ENCODE measurements at regions not wholly inside any gene's neighbourhood (a gene's known extent, or its start where the extent isn't known, plus 50 kb on each side); places are given as distances from the start of the nearest gene placed in this dataset.
"Not testable (repeated sequence)": the region's sequence is repeated elsewhere in the genome, so short reads cannot be mapped to it uniquely, and the experiment has no call there.

DNA sequence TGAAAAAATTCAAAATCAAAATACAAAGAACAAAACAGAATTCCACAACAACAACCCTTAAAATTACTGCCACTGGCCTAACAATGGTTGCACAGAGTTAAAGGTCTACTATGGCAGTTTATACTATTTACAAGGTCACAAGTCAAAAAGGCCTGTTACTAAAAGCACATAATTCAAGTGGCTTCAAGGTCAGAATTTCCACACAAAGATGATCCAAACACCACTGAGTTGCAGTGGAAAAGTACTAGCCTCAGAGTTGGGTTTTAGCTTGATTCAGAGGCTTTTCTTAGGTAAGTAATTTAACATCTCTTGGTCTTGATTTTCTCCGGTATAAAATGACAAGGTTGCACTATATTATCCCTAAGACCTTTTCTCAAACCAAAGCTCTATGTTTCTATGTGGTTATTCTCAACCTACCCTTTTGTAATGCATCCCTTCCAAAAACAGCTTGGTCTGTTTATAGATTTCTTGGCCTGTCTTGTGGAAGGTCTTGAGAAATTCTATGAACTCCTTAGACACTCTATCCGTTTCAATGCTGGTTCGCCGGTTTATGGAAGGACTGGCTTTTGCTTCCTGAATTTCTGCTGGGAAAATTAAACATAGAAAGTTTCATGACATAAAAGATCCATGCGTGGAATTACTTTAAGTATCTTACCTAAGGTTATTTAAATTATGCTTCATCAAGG lies 69.5 kb downstream of the MDH2 start:
- not testable (repeated sequence) for H3K4me3 ChIP-seq (ENCODE audit: low read depth, low read length); DNase-seq (ENCODE audit: low read depth)

DNA sequence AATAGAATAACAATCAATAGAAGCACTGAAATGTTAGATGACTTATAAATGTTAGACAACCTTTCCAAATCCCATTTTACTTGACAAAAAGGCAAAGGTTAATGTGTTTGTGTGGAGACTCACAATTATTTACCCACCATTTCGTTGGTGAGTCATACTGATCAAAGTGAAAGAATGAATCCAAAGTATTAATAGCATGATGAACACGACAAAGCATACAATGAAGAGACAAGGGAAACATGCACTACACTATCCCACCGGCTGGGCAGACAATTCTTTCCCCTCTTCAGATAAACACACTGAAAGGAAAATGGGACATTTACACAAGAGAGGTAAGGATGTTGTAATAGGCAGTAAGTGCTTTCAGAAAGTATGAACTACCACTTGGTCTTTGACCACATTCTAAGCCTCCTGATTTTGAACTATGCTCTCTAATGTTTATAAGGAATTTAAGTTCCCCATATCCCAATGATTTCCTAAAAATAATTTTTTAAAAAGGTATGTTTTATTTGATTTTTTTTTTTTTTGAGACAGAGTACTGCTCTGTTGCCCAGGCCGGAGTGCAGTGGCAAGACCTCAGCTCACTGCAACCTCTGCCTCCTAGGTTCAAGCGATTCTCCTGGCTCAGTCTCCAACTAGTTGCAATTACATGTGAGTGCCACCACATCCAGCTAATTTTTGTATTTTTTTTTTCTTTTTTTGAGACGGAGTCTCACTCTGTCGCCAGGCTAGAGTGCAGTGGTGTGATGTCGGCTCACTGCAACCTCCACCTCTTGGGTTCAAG lies 70.5 kb downstream of the MDH2 start:
- not testable (repeated sequence) for H3K4me3 ChIP-seq (ENCODE audit: low read depth, low read length)
- peak; percentile 44 for DNase-seq (ENCODE audit: low read depth)

- H3K4me3 ChIP-seq (ENCODE audit: low read depth, low read length) = no peak overlapping the region
- no peak for DNase-seq (ENCODE audit: low read depth)
- TF ChIP-seq, protein P1, sequence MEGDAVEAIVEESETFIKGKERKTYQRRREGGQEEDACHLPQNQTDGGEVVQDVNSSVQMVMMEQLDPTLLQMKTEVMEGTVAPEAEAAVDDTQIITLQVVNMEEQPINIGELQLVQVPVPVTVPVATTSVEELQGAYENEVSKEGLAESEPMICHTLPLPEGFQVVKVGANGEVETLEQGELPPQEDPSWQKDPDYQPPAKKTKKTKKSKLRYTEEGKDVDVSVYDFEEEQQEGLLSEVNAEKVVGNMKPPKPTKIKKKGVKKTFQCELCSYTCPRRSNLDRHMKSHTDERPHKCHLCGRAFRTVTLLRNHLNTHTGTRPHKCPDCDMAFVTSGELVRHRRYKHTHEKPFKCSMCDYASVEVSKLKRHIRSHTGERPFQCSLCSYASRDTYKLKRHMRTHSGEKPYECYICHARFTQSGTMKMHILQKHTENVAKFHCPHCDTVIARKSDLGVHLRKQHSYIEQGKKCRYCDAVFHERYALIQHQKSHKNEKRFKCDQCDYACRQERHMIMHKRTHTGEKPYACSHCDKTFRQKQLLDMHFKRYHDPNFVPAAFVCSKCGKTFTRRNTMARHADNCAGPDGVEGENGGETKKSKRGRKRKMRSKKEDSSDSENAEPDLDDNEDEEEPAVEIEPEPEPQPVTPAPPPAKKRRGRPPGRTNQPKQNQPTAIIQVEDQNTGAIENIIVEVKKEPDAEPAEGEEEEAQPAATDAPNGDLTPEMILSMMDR (conservative IDR thresholded peaks at IDR 0.05; ENCODE audit: low read depth, low read length) = no peak
Measured at GRCh38 chr7:76121044-76121443, 73.1 kb downstream of the MDH2 start.

GRCh38 chr7:76122516-76123239 lies 74.8 kb downstream of the MDH2 start:
- no peak for DNase-seq (ENCODE audit: low read depth)
- TF ChIP-seq, protein P1 (conservative IDR thresholded peaks at IDR 0.05; ENCODE audit: low read depth, low read length) = no peak
- no peak overlapping the region for H3K4me3 ChIP-seq (ENCODE audit: low read depth, low read length)

GRCh38 chr7:76123316-76123715 lies 75.4 kb downstream of the MDH2 start:
- TF ChIP-seq, protein P1 (conservative IDR thresholded peaks at IDR 0.05; ENCODE audit: low read depth, low read length) = no peak
- H3K4me3 ChIP-seq (ENCODE audit: low read depth, low read length) = no peak overlapping the region
- no peak for DNase-seq (ENCODE audit: low read depth)

GRCh38 chr7:76125560-76125959 lies 76.1 kb upstream of the SRRM3 start:
- H3K4me3 ChIP-seq (ENCODE audit: low read depth, low read length) = no peak overlapping the region
- DNase-seq (ENCODE audit: low read depth) = no peak
- TF ChIP-seq, protein P1 (conservative IDR thresholded peaks at IDR 0.05; ENCODE audit: low read depth, low read length) = no peak

- TF ChIP-seq, protein P1 (conservative IDR thresholded peaks at IDR 0.05; ENCODE audit: low read depth, low read length) = no peak
- no peak for DNase-seq (ENCODE audit: low read depth)
- H3K4me3 ChIP-seq (ENCODE audit: low read depth, low read length) = no peak overlapping the region
Measured at GRCh38 chr7:76126632-76127031, 75.1 kb upstream of the SRRM3 start.
